ENCODE measurements at regions not wholly inside any gene's neighbourhood (a gene's known extent, or its start where the extent isn't known, plus 50 kb on each side); places are given as distances from the start of the nearest gene placed in this dataset.

GRCh38 chr12:77745624-77746023 is 85.1 kb upstream of the NAV3 start:
- no peak for DNase-seq (ENCODE audit: insufficient read length)
- FAIRE-seq, result no peak
- TF ChIP-seq POLR2A (IDR thresholded peaks at IDR 0.05; ENCODE audit: low read depth, low read length), result no peak
- no peak for TF ChIP-seq TAF1 (IDR thresholded peaks at IDR 0.05; ENCODE audit: borderline replicate concordance, low read depth, low read length)
- TF ChIP-seq POLR2AphosphoS5 (IDR thresholded peaks at IDR 0.05; ENCODE audit: low read depth, low read length), result no peak

GRCh38 chr12:77742631-77743030 is 88.1 kb upstream of the NAV3 start:
- DNase-seq (ENCODE audit: insufficient read length) (no peak), FAIRE-seq (no peak)
- TF ChIP-seq POLR2A (IDR thresholded peaks at IDR 0.05; ENCODE audit: low read depth, low read length) (no peak), TAF1 (IDR thresholded peaks at IDR 0.05; ENCODE audit: borderline replicate concordance, low read depth, low read length) (no peak), POLR2AphosphoS5 (IDR thresholded peaks at IDR 0.05; ENCODE audit: low read depth, low read length) (no peak)

GRCh38 chr12:77741974-77742517 is 88.6 kb upstream of the NAV3 start:
- DNase-seq (ENCODE audit: insufficient read length) (no peak), FAIRE-seq (no peak)
- TF ChIP-seq POLR2AphosphoS5 (IDR thresholded peaks at IDR 0.05; ENCODE audit: low read depth, low read length) (no peak), POLR2A (IDR thresholded peaks at IDR 0.05; ENCODE audit: low read depth, low read length) (no peak), TAF1 (IDR thresholded peaks at IDR 0.05; ENCODE audit: borderline replicate concordance, low read depth, low read length) (no peak)

GRCh38 chr12:77736219-77736965 is 94.3 kb upstream of the NAV3 start:
- no peak for DNase-seq (ENCODE audit: insufficient read length)
- TF ChIP-seq POLR2AphosphoS5 (IDR thresholded peaks at IDR 0.05; ENCODE audit: low read depth, low read length) (no peak), POLR2A (IDR thresholded peaks at IDR 0.05; ENCODE audit: low read depth, low read length) (no peak), TAF1 (IDR thresholded peaks at IDR 0.05; ENCODE audit: borderline replicate concordance, low read depth, low read length) (no peak)
- FAIRE-seq, result no peak

GRCh38 chr12:77734214-77734883 is 96.3 kb upstream of the NAV3 start:
- no peak for FAIRE-seq
- TF ChIP-seq POLR2AphosphoS5 (IDR thresholded peaks at IDR 0.05; ENCODE audit: low read depth, low read length) (no peak), POLR2A (IDR thresholded peaks at IDR 0.05; ENCODE audit: low read depth, low read length) (no peak)
- no peak for DNase-seq (ENCODE audit: insufficient read length)

GRCh38 chr12:77728018-77728417 is 102.7 kb upstream of the NAV3 start:
- no peak for DNase-seq (ENCODE audit: insufficient read length)
- TF ChIP-seq POLR2A (IDR thresholded peaks at IDR 0.05; ENCODE audit: low read depth, low read length) (no peak), POLR2AphosphoS5 (IDR thresholded peaks at IDR 0.05; ENCODE audit: low read depth, low read length) (no peak), TAF1 (IDR thresholded peaks at IDR 0.05; ENCODE audit: borderline replicate concordance, low read depth, low read length) (no peak)
- no peak for FAIRE-seq

GRCh38 chr12:77727442-77728001 is 103.2 kb upstream of the NAV3 start:
- no peak for FAIRE-seq
- TF ChIP-seq POLR2A (IDR thresholded peaks at IDR 0.05; ENCODE audit: low read depth, low read length), result no peak
- TF ChIP-seq POLR2AphosphoS5 (IDR thresholded peaks at IDR 0.05; ENCODE audit: low read depth, low read length), result no peak
- no peak for TF ChIP-seq TAF1 (IDR thresholded peaks at IDR 0.05; ENCODE audit: borderline replicate concordance, low read depth, low read length)
- no peak for DNase-seq (ENCODE audit: insufficient read length)

GRCh38 chr12:77725611-77726010 is 105.1 kb upstream of the NAV3 start:
- no peak for FAIRE-seq
- DNase-seq (ENCODE audit: insufficient read length), result no peak
- TF ChIP-seq POLR2A (IDR thresholded peaks at IDR 0.05; ENCODE audit: low read depth, low read length) (no peak), POLR2AphosphoS5 (IDR thresholded peaks at IDR 0.05; ENCODE audit: low read depth, low read length) (no peak), TAF1 (IDR thresholded peaks at IDR 0.05; ENCODE audit: borderline replicate concordance, low read depth, low read length) (no peak)

- FAIRE-seq (no peak), DNase-seq (ENCODE audit: insufficient read length) (no peak)
- TF ChIP-seq POLR2AphosphoS5 (IDR thresholded peaks at IDR 0.05; ENCODE audit: low read depth, low read length) (no peak), TAF1 (IDR thresholded peaks at IDR 0.05; ENCODE audit: borderline replicate concordance, low read depth, low read length) (no peak), POLR2A (IDR thresholded peaks at IDR 0.05; ENCODE audit: low read depth, low read length) (no peak)
Observed at GRCh38 chr12:77724367-77724957, 106.2 kb upstream of the NAV3 start.

- TF ChIP-seq POLR2AphosphoS5 (IDR thresholded peaks at IDR 0.05; ENCODE audit: low read depth, low read length), result no peak
- TF ChIP-seq TAF1 (IDR thresholded peaks at IDR 0.05; ENCODE audit: borderline replicate concordance, low read depth, low read length), result no peak
- TF ChIP-seq POLR2A (IDR thresholded peaks at IDR 0.05; ENCODE audit: low read depth, low read length), result no peak
- no peak for FAIRE-seq
- no peak for DNase-seq (ENCODE audit: insufficient read length)
Observed at GRCh38 chr12:77723308-77723707, 107.4 kb upstream of the NAV3 start.

GRCh38 chr12:77722536-77722935 is 108.2 kb upstream of the NAV3 start:
- no peak for TF ChIP-seq POLR2AphosphoS5 (IDR thresholded peaks at IDR 0.05; ENCODE audit: low read depth, low read length)
- no peak for TF ChIP-seq POLR2A (IDR thresholded peaks at IDR 0.05; ENCODE audit: low read depth, low read length)
- no peak for TF ChIP-seq TAF1 (IDR thresholded peaks at IDR 0.05; ENCODE audit: borderline replicate concordance, low read depth, low read length)
- DNase-seq (ENCODE audit: insufficient read length) (no peak), FAIRE-seq (no peak)

Measured in GM12892 (cell line).